ENCODE measurements at regions not wholly inside any gene's neighbourhood (a gene's known extent, or its start where the extent isn't known, plus 50 kb on each side); places are given as distances from the start of the nearest gene placed in this dataset.

GRCh38 chr3:95781598-95781997, 1032.8 kb upstream of the EPHA6 start:
- Histone ChIP-seq H3K27me3 (no peaks in the 10 kb centered on the region), H3K4me3 (no peak overlapping the region), H3K27ac (no peak overlapping the region), H3F3A (ENCODE audit: low read depth) (no peaks in the 10 kb centered on the region), H3K36me3 (no peaks in the 10 kb centered on the region), H4K20me1 (ENCODE audit: low read depth) (no peaks in the 10 kb centered on the region), H2AFZ (replicated peaks) (no peak overlapping the region), H3K9ac (no peak overlapping the region), H3K4me1 (no peaks in the 10 kb centered on the region), H3K4me2 (no peak overlapping the region), H3K9me3 (ENCODE audit: low read depth) (no peaks in the 10 kb centered on the region), H3K79me2 (ENCODE audit: low read depth) (no peaks in the 10 kb centered on the region)
- no peak for TF ChIP-seq CTCF (IDR thresholded peaks at IDR 0.05)
- no peak for TF ChIP-seq EZH2phosphoT487 (IDR thresholded peaks at IDR 0.05)
- TF ChIP-seq EZH2 (IDR thresholded peaks at IDR 0.05): no peak
- no peaks in the 10 kb centered on the region for H3K4me1 Mint-ChIP-seq
- peaks cover 9% of the 10 kb centered on the region for H3K9me3 Mint-ChIP-seq
- no peaks in the 10 kb centered on the region for H3K36me3 Mint-ChIP-seq
- H3K27me3 Mint-ChIP-seq (ENCODE audit: insufficient read depth, low read depth): peaks cover 3% of the 10 kb centered on the region
- no peak overlapping the region for H3K27ac Mint-ChIP-seq
- no peak for DNase-seq (ENCODE audit: low spot score)
- H3K4me3 Mint-ChIP-seq: no peak overlapping the region

GRCh38 chr3:95789111-95789510, 1025.3 kb upstream of the EPHA6 start:
- no peaks in the 10 kb centered on the region for H3K36me3 Mint-ChIP-seq
- no peak for DNase-seq (ENCODE audit: low spot score)
- no peaks in the 10 kb centered on the region for H3K4me1 Mint-ChIP-seq
- H3K4me2 ChIP-seq: no peak overlapping the region
- H3K36me3 ChIP-seq: no peaks in the 10 kb centered on the region
- no peak overlapping the region for H3K27ac ChIP-seq
- no peaks in the 10 kb centered on the region for H3K27me3 ChIP-seq
- H3K9ac ChIP-seq: no peak overlapping the region
- no peaks in the 10 kb centered on the region for H3K79me2 ChIP-seq (ENCODE audit: low read depth)
- no peaks in the 10 kb centered on the region for H3K9me3 ChIP-seq (ENCODE audit: low read depth)
- no peaks in the 10 kb centered on the region for H3F3A ChIP-seq (ENCODE audit: low read depth)
- no peaks in the 10 kb centered on the region for H3K9me3 Mint-ChIP-seq
- no peak for TF ChIP-seq EZH2 (IDR thresholded peaks at IDR 0.05)
- TF ChIP-seq EZH2phosphoT487 (IDR thresholded peaks at IDR 0.05): no peak
- no peak for TF ChIP-seq CTCF (IDR thresholded peaks at IDR 0.05)
- no peak overlapping the region for H3K4me3 Mint-ChIP-seq
- no peaks in the 10 kb centered on the region for H3K4me1 ChIP-seq
- H2AFZ ChIP-seq (replicated peaks): no peak overlapping the region
- H3K27ac Mint-ChIP-seq: no peak overlapping the region
- no peaks in the 10 kb centered on the region for H4K20me1 ChIP-seq (ENCODE audit: low read depth)
- no peaks in the 10 kb centered on the region for H3K27me3 Mint-ChIP-seq (ENCODE audit: insufficient read depth, low read depth)
- no peak overlapping the region for H3K4me3 ChIP-seq

GRCh38 chr3:95797081-95797480, 1017.3 kb upstream of the EPHA6 start:
- Histone ChIP-seq H3K4me1 (peaks cover 6% of the 10 kb centered on the region), H4K20me1 (ENCODE audit: low read depth) (no peaks in the 10 kb centered on the region)
- H3K27ac Mint-ChIP-seq: no peak overlapping the region

More at GRCh38 chr3:95797081-95797480, 1017.3 kb upstream of the EPHA6 start:
- no peak for DNase-seq (ENCODE audit: low spot score)
- no peaks in the 10 kb centered on the region for H3K36me3 Mint-ChIP-seq
- H3K27me3 Mint-ChIP-seq (ENCODE audit: insufficient read depth, low read depth): no peaks in the 10 kb centered on the region
- TF ChIP-seq EZH2phosphoT487 (IDR thresholded peaks at IDR 0.05) (no peak), EZH2 (IDR thresholded peaks at IDR 0.05) (no peak), CTCF (IDR thresholded peaks at IDR 0.05) (no peak)
- Histone ChIP-seq H3K36me3 (no peaks in the 10 kb centered on the region), H3K4me2 (no peak overlapping the region), H3K27ac (no peak overlapping the region), H3K9ac (no peak overlapping the region), H3F3A (ENCODE audit: low read depth) (no peaks in the 10 kb centered on the region), H3K27me3 (no peaks in the 10 kb centered on the region), H3K9me3 (ENCODE audit: low read depth) (no peaks in the 10 kb centered on the region), H3K79me2 (ENCODE audit: low read depth) (no peaks in the 10 kb centered on the region), H2AFZ (replicated peaks) (no peak overlapping the region), H3K4me3 (no peak overlapping the region)
- H3K9me3 Mint-ChIP-seq: no peaks in the 10 kb centered on the region
- no peaks in the 10 kb centered on the region for H3K4me1 Mint-ChIP-seq
- H3K4me3 Mint-ChIP-seq: no peak overlapping the region

Data from neural progenitor cell (in vitro differentiated cells).